ENCODE measurements at regions not wholly inside any gene's neighbourhood (a gene's known extent, or its start where the extent isn't known, plus 50 kb on each side); places are given as distances from the start of the nearest gene placed in this dataset.
A peak's percentile ranks its signal among the peaks of the same experiment; 100 is the strongest.
"Not testable (repeated sequence)": the region's sequence is repeated elsewhere in the genome, so short reads cannot be mapped to it uniquely, and the experiment has no call there.

DNA sequence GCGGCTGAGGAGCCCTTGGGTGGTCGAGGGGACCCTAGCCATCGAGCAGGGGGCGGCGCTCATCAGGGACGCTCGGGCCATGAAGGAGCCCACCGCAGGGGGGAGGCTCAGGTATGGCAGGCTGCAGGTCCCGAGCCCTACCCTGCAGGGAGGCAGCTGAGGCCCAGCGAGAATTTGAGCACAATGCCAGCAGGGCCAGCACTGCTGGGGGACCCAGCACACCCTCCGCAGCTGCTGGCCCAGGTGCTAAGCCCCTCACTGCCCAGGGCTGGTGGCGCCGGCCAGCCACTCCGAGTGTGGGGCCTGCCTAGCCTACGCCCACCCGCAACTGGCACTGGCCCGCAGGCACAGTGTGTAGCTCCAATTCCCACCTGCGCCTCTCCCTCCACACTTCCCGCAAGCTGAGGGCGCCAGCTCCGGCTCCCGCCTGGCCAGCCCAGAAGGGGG, 325.4 kb upstream of the FRG1 start:
- Histone ChIP-seq H4K20me1 (ENCODE audit: insufficient read depth, low read length) (no peaks in the 10 kb centered on the region), H3K4me1 (ENCODE audit: low read length) (no peaks in the 10 kb centered on the region), H3K4me2 (ENCODE audit: low read length) (no peak overlapping the region), H3K27ac (ENCODE audit: low read length) (no peak overlapping the region), H3K36me3 (replicated peaks; ENCODE audit: low read depth, low read length) (no peaks in the 10 kb centered on the region), H3K9ac (ENCODE audit: low read length) (no peak overlapping the region), H3K79me2 (ENCODE audit: low read length) (no peaks in the 10 kb centered on the region), H3K4me3 (ENCODE audit: low read length) (no peak overlapping the region), H2AFZ (ENCODE audit: low read depth, low read length) (no peak overlapping the region), H3K27me3 (ENCODE audit: low read depth, low read length) (no peaks in the 10 kb centered on the region), H3K9me3 (ENCODE audit: insufficient read depth, low read length) (no peaks in the 10 kb centered on the region)
- no peak for TF ChIP-seq EZH2phosphoT487 (IDR thresholded peaks at IDR 0.05; ENCODE audit: low read depth)
- TF ChIP-seq, protein P1, sequence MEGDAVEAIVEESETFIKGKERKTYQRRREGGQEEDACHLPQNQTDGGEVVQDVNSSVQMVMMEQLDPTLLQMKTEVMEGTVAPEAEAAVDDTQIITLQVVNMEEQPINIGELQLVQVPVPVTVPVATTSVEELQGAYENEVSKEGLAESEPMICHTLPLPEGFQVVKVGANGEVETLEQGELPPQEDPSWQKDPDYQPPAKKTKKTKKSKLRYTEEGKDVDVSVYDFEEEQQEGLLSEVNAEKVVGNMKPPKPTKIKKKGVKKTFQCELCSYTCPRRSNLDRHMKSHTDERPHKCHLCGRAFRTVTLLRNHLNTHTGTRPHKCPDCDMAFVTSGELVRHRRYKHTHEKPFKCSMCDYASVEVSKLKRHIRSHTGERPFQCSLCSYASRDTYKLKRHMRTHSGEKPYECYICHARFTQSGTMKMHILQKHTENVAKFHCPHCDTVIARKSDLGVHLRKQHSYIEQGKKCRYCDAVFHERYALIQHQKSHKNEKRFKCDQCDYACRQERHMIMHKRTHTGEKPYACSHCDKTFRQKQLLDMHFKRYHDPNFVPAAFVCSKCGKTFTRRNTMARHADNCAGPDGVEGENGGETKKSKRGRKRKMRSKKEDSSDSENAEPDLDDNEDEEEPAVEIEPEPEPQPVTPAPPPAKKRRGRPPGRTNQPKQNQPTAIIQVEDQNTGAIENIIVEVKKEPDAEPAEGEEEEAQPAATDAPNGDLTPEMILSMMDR (IDR thresholded peaks at IDR 0.05; ENCODE audit: low read depth, low read length): no peak

DNA sequence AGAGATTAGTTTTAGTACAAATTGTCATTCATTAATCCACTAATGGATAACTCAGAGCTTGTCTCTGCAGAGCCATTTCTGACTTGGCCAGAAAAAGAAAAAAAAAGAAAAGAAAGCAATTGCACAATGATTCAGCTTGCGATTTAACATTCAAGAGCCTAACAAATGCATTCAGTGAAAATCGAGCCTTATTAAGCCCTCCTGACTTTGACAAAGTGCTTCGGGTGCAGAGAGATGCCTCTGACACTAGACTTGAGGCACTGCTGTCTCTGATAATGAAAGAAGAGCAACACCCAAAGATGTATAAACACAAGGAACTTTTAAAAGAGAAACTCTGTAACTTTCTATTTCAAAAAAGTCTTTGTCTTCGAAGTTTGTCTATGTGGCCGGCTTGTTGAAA, 322.9 kb upstream of the FRG1 start:
- not testable (repeated sequence) for H4K20me1 ChIP-seq (ENCODE audit: insufficient read depth, low read length); H3K27ac ChIP-seq (ENCODE audit: low read length); H3K9me3 ChIP-seq (ENCODE audit: insufficient read depth, low read length); H3K27me3 ChIP-seq (ENCODE audit: low read depth, low read length); H3K79me2 ChIP-seq (ENCODE audit: low read length); H2AFZ ChIP-seq (ENCODE audit: low read depth, low read length); H3K4me1 ChIP-seq (ENCODE audit: low read length); H3K36me3 ChIP-seq (replicated peaks; ENCODE audit: low read depth, low read length); H3K4me3 ChIP-seq (ENCODE audit: low read length); H3K9ac ChIP-seq (ENCODE audit: low read length); H3K4me2 ChIP-seq (ENCODE audit: low read length)

DNA sequence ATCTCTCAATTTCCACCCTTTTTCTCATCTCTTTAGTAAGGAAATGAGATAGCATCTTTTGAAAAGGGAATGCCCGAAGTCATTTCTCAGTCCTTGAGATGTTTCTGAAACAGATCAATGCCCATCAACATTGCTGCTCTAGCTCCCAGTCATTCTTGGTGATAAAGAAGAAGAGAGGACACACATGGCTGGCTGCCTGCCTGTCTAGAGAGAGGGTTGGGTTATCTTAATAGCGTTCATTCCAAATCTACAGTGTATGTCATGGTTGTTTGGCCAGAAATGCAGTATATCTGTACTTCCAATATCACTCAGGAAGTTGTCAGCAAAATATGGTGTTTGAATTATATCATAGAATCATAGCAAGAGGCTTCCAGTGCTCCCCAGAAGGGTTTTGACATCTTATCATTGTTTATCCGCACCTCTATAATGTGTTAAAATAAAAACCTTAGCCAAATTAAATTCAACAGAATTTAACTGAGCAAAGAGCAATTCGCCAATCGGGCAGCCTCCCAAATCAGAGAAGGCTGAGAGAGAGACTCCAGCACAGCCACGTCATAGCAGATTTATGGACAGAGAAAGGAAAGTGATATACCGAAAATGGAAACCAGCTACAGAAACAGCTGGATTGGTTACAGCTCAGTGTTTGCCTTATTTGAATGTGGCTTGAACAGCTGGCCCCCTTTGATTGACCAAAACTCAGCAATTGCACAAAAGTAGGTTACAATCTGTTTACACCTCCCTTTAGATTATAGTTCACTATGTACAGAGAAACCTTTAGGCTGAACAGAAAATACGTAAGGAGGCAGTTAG, 321.0 kb upstream of the FRG1 start:
- not testable (repeated sequence) for H3K36me3 ChIP-seq (replicated peaks; ENCODE audit: low read depth, low read length); H3K4me3 ChIP-seq (ENCODE audit: low read length); H3K9ac ChIP-seq (ENCODE audit: low read length); H3K27me3 ChIP-seq (ENCODE audit: low read depth, low read length); H3K4me1 ChIP-seq (ENCODE audit: low read length); H3K4me2 ChIP-seq (ENCODE audit: low read length); H3K79me2 ChIP-seq (ENCODE audit: low read length); H2AFZ ChIP-seq (ENCODE audit: low read depth, low read length); H3K27ac ChIP-seq (ENCODE audit: low read length); H3K9me3 ChIP-seq (ENCODE audit: insufficient read depth, low read length); H4K20me1 ChIP-seq (ENCODE audit: insufficient read depth, low read length)

DNA sequence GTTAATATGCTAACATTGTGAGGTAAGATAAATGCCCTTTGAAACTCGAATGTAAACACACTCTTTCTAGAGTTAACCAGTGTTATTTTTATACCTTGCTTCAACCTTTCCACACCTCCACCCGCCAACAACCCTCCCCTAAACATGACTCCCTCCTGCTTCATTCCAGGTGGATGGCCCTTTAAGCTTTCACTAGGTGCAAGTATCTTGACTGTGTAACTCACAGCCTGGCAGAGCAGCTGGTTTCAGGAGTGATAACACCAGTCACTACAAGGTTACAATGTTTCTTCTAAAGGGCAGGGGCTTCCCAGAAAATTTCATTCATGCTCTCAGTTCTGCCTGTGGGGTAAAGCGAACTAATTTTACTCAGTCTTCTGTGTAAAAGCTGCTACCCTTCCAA, 318.1 kb upstream of the FRG1 start:
- H3K9ac ChIP-seq (ENCODE audit: low read length); H3K4me3 ChIP-seq (ENCODE audit: low read length); H3K36me3 ChIP-seq (replicated peaks; ENCODE audit: low read depth, low read length); H3K4me1 ChIP-seq (ENCODE audit: low read length); H3K79me2 ChIP-seq (ENCODE audit: low read length); H2AFZ ChIP-seq (ENCODE audit: low read depth, low read length); H3K27me3 ChIP-seq (ENCODE audit: low read depth, low read length); H3K9me3 ChIP-seq (ENCODE audit: insufficient read depth, low read length); H4K20me1 ChIP-seq (ENCODE audit: insufficient read depth, low read length): not testable (repeated sequence)
- Histone ChIP-seq H3K27ac (ENCODE audit: low read length) (peak overlapping the region; percentile 28; the same call in 1 of the 2 replicates), H3K4me2 (ENCODE audit: low read length) (0 out of 2 replicates have a peak overlapping the region, but pooled peaks have one; percentile 17)

DNA sequence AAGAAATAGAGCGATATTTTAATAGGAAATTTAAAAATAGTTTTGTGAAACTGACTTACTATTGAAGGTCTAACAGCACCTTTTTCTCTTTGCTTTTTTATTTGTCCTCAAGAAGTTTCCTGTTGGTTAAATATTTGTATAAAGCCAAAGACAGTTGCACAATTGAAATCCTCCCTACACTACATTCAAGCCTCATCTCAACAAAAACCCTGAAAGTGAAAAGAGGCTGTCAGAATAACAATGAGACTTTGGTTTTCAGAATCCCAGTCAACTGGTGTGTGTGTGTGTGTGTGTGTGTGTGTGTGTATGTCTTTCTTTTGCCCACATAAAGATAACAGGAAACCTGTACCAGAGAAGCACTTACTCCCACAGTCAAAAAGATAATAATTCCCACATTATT, 313.6 kb upstream of the FRG1 start:
- not testable (repeated sequence) for H3K27me3 ChIP-seq (ENCODE audit: low read depth, low read length); H3K9ac ChIP-seq (ENCODE audit: low read length); H3K4me3 ChIP-seq (ENCODE audit: low read length); H2AFZ ChIP-seq (ENCODE audit: low read depth, low read length); H3K9me3 ChIP-seq (ENCODE audit: insufficient read depth, low read length); H3K4me2 ChIP-seq (ENCODE audit: low read length); H3K36me3 ChIP-seq (replicated peaks; ENCODE audit: low read depth, low read length); H3K27ac ChIP-seq (ENCODE audit: low read length); H3K4me1 ChIP-seq (ENCODE audit: low read length); H3K79me2 ChIP-seq (ENCODE audit: low read length); H4K20me1 ChIP-seq (ENCODE audit: insufficient read depth, low read length)

DNA sequence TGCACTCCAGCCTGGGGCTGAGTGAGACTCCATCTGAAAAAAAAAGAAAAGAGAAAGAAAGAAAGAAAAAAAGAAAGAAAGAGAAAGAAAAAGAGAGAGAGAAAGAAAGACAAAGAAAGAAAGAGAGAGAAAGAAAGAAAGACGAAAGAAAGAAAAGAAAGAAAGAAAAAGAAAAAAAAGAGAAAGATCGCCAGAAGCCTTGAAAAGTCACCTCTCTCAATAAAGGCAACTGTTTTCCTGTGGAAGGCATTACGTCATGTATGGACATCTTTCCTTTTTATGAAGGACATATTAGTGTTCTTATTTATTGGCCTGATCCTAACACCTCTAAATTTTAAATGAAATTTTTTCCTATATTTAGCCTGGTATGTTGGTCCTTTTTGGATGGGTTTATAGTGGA, 310.9 kb upstream of the FRG1 start:
- not testable (repeated sequence) for H3K9ac ChIP-seq (ENCODE audit: low read length); H4K20me1 ChIP-seq (ENCODE audit: insufficient read depth, low read length); H3K4me1 ChIP-seq (ENCODE audit: low read length); H3K27me3 ChIP-seq (ENCODE audit: low read depth, low read length); H3K36me3 ChIP-seq (replicated peaks; ENCODE audit: low read depth, low read length); H2AFZ ChIP-seq (ENCODE audit: low read depth, low read length); H3K4me3 ChIP-seq (ENCODE audit: low read length); H3K27ac ChIP-seq (ENCODE audit: low read length); H3K4me2 ChIP-seq (ENCODE audit: low read length); H3K9me3 ChIP-seq (ENCODE audit: insufficient read depth, low read length); H3K79me2 ChIP-seq (ENCODE audit: low read length)

DNA sequence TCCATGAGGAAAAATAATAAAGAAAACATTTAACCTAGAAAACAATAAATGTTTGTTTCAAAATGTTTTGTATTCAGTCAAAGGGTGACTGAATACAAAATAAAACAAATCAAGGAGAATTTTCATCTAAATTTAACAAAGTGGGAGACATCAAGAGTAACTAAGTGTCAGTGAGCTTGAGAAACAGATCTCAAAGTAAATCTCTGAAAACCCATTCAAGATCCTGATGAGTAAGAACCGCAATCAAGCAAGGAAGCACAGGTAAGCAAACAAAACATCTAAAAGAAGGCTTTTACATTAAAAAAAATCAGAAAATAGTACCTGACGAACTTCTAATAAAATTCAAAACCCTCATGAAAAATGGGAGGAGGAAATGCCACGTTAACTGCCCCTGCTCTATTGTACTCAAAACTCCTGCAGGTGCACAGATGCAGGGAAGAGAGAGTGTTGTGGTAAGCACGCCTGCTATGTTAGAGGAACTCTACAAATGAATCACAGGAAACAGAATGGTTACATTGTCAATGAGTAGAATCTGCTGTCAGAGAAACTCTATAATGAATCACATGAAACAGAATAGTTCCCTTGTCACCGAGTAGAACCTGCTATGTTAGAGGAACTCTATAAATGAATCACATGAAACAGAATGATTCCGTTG, 309.6 kb upstream of the FRG1 start:
- not testable (repeated sequence) for H3K36me3 ChIP-seq (replicated peaks; ENCODE audit: low read depth, low read length); H3K4me2 ChIP-seq (ENCODE audit: low read length); H3K4me1 ChIP-seq (ENCODE audit: low read length); H3K4me3 ChIP-seq (ENCODE audit: low read length); H4K20me1 ChIP-seq (ENCODE audit: insufficient read depth, low read length); H3K27me3 ChIP-seq (ENCODE audit: low read depth, low read length); H3K9ac ChIP-seq (ENCODE audit: low read length); H2AFZ ChIP-seq (ENCODE audit: low read depth, low read length); H3K9me3 ChIP-seq (ENCODE audit: insufficient read depth, low read length); H3K79me2 ChIP-seq (ENCODE audit: low read length)
- peak overlapping the region; percentile 75 for H3K27ac ChIP-seq (ENCODE audit: low read length)

DNA sequence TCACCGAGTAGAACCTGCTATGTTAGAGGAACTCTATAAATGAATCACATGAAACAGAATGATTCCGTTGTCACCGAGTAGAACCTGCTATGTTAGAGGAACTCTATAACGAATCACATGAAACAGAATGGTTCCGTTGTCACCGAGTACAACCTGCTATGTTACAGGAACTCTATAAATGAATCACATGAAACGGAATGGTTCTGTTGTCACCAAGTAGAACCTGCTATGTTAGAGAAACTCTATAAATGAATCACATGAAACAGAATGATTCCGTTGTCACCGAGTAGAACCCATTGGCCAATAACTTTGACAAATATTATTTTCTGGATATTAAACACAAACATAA, 309.1 kb upstream of the FRG1 start:
- not testable (repeated sequence) for H2AFZ ChIP-seq (ENCODE audit: low read depth, low read length); H3K36me3 ChIP-seq (replicated peaks; ENCODE audit: low read depth, low read length); H3K4me2 ChIP-seq (ENCODE audit: low read length); H3K9me3 ChIP-seq (ENCODE audit: insufficient read depth, low read length); H3K79me2 ChIP-seq (ENCODE audit: low read length); H3K9ac ChIP-seq (ENCODE audit: low read length); H3K4me1 ChIP-seq (ENCODE audit: low read length); H4K20me1 ChIP-seq (ENCODE audit: insufficient read depth, low read length); H3K4me3 ChIP-seq (ENCODE audit: low read length); H3K27me3 ChIP-seq (ENCODE audit: low read depth, low read length)
- H3K27ac ChIP-seq (ENCODE audit: low read length): peak overlapping the region; percentile 75

DNA sequence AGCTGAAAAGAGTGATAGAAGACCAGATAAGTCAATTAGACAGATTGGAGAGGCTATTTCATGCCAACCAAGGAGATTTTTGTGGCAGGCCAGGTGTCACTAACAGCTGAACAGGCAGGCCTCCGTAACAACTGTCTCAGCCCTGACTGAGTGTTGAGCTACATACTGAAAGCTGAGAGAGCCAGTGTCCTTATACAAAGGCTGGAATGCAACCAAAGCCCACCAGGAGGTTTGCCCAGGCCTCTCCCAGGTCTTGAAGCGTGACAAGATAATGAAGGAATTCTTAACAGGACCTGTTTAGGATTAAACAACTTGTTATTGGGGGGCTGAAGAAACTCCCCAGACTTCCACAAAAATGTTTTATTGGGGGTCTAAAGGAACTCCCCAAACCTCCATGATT, 290.2 kb upstream of the FRG1 start:
- not testable (repeated sequence) for H3K4me2 ChIP-seq (ENCODE audit: low read length); H3K36me3 ChIP-seq (replicated peaks; ENCODE audit: low read depth, low read length); H2AFZ ChIP-seq (ENCODE audit: low read depth, low read length); H3K4me3 ChIP-seq (ENCODE audit: low read length); H3K27ac ChIP-seq (ENCODE audit: low read length); H3K4me1 ChIP-seq (ENCODE audit: low read length); H3K79me2 ChIP-seq (ENCODE audit: low read length); H4K20me1 ChIP-seq (ENCODE audit: insufficient read depth, low read length); H3K9me3 ChIP-seq (ENCODE audit: insufficient read depth, low read length); H3K27me3 ChIP-seq (ENCODE audit: low read depth, low read length); H3K9ac ChIP-seq (ENCODE audit: low read length)
